A673 (cell line): ENCODE measurements at regions not wholly inside any gene's neighbourhood (a gene's known extent, or its start where the extent isn't known, plus 50 kb on each side); places are given as distances from the start of the nearest gene placed in this dataset.

Source experiments
- BruUV-seq: library from RNA; stranded (reverse); fragments of 400-500 nt; replicated peaks from 2 replicates; lab custom pipeline; 2021; lab: Mats Ljungman, UMichigan
- CTCF ChIA-PET: fragments of 300-600 bp; sonication (Branson Sonifier 250); formaldehyde crosslinking; loops from one replicate; lab custom pipeline; 2022; ENCODE audit warnings: antibody characterized with exemption; lab: Charles Lee
- POLR2A ChIA-PET: fragments of 300-600 bp; sonication (Branson Sonifier 250); formaldehyde crosslinking; loops from one replicate; lab custom pipeline; 2022; ENCODE audit warnings: antibody characterized with exemption; ENCODE audit not compliant: low non-redundant PET; lab: Charles Lee
- DNase-seq: peaks from one replicate; pipeline ENCODE4 v3.0.0-alpha.2; 2015; ENCODE audit warnings: low spot score
- H3K27ac ChIP-seq: fragments of 200-600 bp; sonication (generic); 2 replicates; pipeline ENCODE4 v1.5.1; 2016; ENCODE audit warnings: mixed run types, low read depth, mild to moderate bottlenecking, mixed read lengths, antibody characterized with exemption, low read length; ENCODE audit not compliant: poor library complexity, severe bottlenecking
- H3K27me3 ChIP-seq: fragments of 200-600 bp; sonication (generic); replicated peaks from 2 replicates; pipeline ENCODE4 v1.6.1; 2017; ENCODE audit warnings: mixed run types, low read depth, mild to moderate bottlenecking, mixed read lengths, antibody characterized with exemption, low read length; ENCODE audit not compliant: insufficient read depth, poor library complexity
- H3K36me3 ChIP-seq: fragments of 200-600 bp; sonication (generic); 2 replicates; pipeline ENCODE4 v1.6.1; 2016; ENCODE audit warnings: mixed run types, mild to moderate bottlenecking, mixed read lengths, antibody characterized with exemption, low read length; ENCODE audit not compliant: insufficient read depth, poor library complexity, severe bottlenecking
- H3K4me1 ChIP-seq: fragments of 200-600 bp; sonication (generic); 2 replicates; pipeline ENCODE4 v1.6.1; 2017; ENCODE audit warnings: mixed run types, mild to moderate bottlenecking, mixed read lengths, antibody characterized with exemption, low read length; ENCODE audit not compliant: insufficient read depth, poor library complexity, severe bottlenecking
- H3K4me3 ChIP-seq: fragments of 200-600 bp; sonication (generic); 2 replicates; pipeline ENCODE4 v1.5.1; 2016; ENCODE audit warnings: low read depth, mixed run types, mild to moderate bottlenecking, mixed read lengths, low read length; ENCODE audit not compliant: poor library complexity, severe bottlenecking
- H3K9me3 ChIP-seq: fragments of 200-600 bp; sonication (generic); 2 replicates; pipeline ENCODE4 v1.6.1; 2016; ENCODE audit warnings: mixed run types, low read depth, mild to moderate bottlenecking, mixed read lengths, antibody characterized with exemption, low read length; ENCODE audit not compliant: poor library complexity, severe bottlenecking
- CTCF ChIP-seq: fragments of 300-800, 200-600 bp; sonication (generic); conservative IDR thresholded peaks from 2 replicates; pipeline ENCODE4 v1.5.1; 2017; ENCODE audit warnings: low read depth, mild to moderate bottlenecking, antibody characterized with exemption, low read length, moderate library complexity, mixed read lengths
- EZH2 ChIP-seq: fragments of 200-600 bp; sonication (generic); IDR thresholded peaks from 2 replicates; pipeline ENCODE4 v1.6.1; 2017; ENCODE audit warnings: borderline replicate concordance, low read depth, mild to moderate bottlenecking, mixed read lengths, antibody characterized with exemption, low read length; ENCODE audit not compliant: poor library complexity, severe bottlenecking
- intact Hi-C: fragments of 100-400 bp; cut with micrococcal nuclease; formaldehyde crosslinking; loops from one replicate; pipeline ENCODE4 v1.10.0; 2022; ENCODE audit not compliant: unreplicated experiment

GRCh38 chrX:40247382-40247781 is 149.6 kb upstream of the BCOR start:
- H3K36me3 ChIP-seq = no peaks in the 10 kb centered on the region
- no peaks in the 10 kb centered on the region for H3K27me3 ChIP-seq
- TF ChIP-seq EZH2 (no peak), CTCF (no peak)
- ChIA-PET POLR2A (no interaction called here), CTCF (interaction anchor here (0.6 kb wide), 1 partner anchor 20 kb away, joined by 5 read pairs; no protein-coding TSS in a partner anchor)
- intact Hi-C loops = no loop called here
- no peak for DNase-seq
- no peaks in the 10 kb centered on the region for H3K9me3 ChIP-seq
- H3K4me3 ChIP-seq = no peak overlapping the region
- BruUV-seq = no TSS peak
- H3K4me1 ChIP-seq = no peaks in the 10 kb centered on the region
- H3K27ac ChIP-seq = no peak overlapping the region

- intact Hi-C loops = no loop called here
- no peak overlapping the region for H3K27ac ChIP-seq
- no peak for TF ChIP-seq EZH2
- no peak for TF ChIP-seq CTCF
- no peaks in the 10 kb centered on the region for H3K27me3 ChIP-seq
- no peak for DNase-seq
- H3K4me1 ChIP-seq = no peaks in the 10 kb centered on the region
- H3K36me3 ChIP-seq = no peaks in the 10 kb centered on the region
- ChIA-PET POLR2A (no interaction called here), CTCF (no interaction called here)
- BruUV-seq = no TSS peak
- H3K4me3 ChIP-seq = no peak overlapping the region
- no peaks in the 10 kb centered on the region for H3K9me3 ChIP-seq
These were observed 147.8 kb upstream of the BCOR start for GRCh38 chrX:40245488-40246071.

GRCh38 chrX:40244980-40245379 is 147.2 kb upstream of the BCOR start:
- BruUV-seq = no TSS peak
- H3K4me1 ChIP-seq = no peaks in the 10 kb centered on the region
- H3K27ac ChIP-seq = no peak overlapping the region
- H3K27me3 ChIP-seq = no peaks in the 10 kb centered on the region
- H3K9me3 ChIP-seq = no peaks in the 10 kb centered on the region
- CTCF ChIA-PET = no interaction called here
- no peak overlapping the region for H3K4me3 ChIP-seq
- TF ChIP-seq CTCF (peak; percentile 19; the same call in 1 of the 2 replicates), EZH2 (no peak)
- H3K36me3 ChIP-seq = no peaks in the 10 kb centered on the region
- DNase-seq = no peak
- POLR2A ChIA-PET = no interaction called here
- intact Hi-C loops = no loop called here
